H1 (cell line): ENCODE measurements at regions not wholly inside any gene's neighbourhood (a gene's known extent, or its start where the extent isn't known, plus 50 kb on each side); places are given as distances from the start of the nearest gene placed in this dataset.

Experiments
- MAFK ChIP-seq: IDR thresholded peaks from 2 replicates; pipeline ENCODE4 v1.6.1; 2012; ENCODE audit warnings: low read depth, mild to moderate bottlenecking, improper control_type of control experiment, low read length
- TEAD4 ChIP-seq: IDR thresholded peaks from 2 replicates; pipeline ENCODE4 v1.6.1; 2012; ENCODE audit warnings: low read depth, low read length, inconsistent platforms, mixed read lengths

- TF ChIP-seq MAFK (no peak), TEAD4 (no peak)
Observed at GRCh38 chr3:83140983-83141382, 1379.5 kb upstream of the GBE1 start (continued).
